HG03521 (cell line): ENCODE measurements at regions not wholly inside any gene's neighbourhood (a gene's known extent, or its start where the extent isn't known, plus 50 kb on each side); places are given as distances from the start of the nearest gene placed in this dataset.
"Not testable (repeated sequence)": the region's sequence is repeated elsewhere in the genome, so short reads cannot be mapped to it uniquely, and the experiment has no call there.

Source experiments
- ATAC-seq: cut with Tn5 transposase; IDR thresholded peaks from one replicate; pipeline ENCODE4 v1.9.1; 2021; ENCODE audit warnings: mild to moderate bottlenecking, moderate library complexity; ENCODE audit not compliant: unreplicated experiment

DNA sequence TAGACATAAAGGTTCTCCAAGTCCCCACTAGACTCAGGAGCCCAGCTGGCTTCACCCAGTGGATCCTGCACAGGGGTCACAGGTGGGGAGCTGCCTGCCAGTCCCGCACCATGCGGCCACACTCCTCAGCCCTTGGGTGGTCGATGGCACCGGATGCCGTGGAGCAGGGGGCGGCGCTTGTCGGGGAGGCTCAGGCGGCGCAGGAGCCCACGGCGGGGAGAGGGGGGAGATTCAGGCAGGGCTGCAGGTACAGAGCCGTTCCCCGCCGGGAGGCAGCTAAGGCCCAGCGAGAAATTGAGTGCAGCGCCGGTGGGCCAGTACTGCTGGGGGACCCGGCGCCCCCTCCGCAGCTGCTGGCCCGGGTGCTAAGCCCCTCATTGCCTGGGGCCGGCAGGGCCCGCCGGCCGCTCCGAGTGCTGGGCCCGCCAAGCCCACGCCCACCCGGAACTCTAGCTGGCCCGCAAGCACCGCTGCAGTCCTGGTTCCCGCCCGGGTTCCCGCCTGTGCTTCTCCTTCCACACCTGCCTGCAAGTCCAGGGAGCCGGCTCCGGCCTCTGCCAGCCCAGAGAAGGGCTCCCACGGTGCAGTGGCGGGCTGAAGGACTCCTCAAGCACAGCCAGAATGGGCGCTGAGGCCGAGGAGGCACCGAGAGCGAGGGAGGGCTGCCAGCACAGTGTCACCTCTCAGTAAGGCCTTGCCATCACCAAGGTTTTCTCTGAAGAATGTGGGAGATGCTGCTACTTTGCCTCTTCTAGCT, 58.4 kb upstream of the PPP1R12A start:
- ATAC-seq = no peak

DNA sequence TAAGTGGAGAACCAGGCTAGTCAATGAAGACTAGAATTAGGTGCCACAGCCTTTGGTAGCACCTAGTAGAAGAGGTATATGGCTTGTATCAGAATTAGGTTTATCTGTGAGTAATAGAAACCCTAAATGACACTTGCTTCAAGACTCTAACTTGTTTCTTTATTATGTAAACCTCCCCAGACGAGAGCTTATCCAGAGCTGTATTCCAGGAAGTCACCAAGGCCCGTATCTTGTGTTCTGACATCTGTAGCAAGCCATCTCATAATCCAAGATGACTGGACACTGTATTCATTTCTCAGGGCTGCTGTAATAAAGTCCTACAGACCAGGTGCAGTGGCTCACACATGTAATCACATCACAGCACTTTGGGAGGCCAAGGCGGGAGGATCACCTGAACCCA, 56.7 kb upstream of the PPP1R12A start:
- no peak for ATAC-seq

DNA sequence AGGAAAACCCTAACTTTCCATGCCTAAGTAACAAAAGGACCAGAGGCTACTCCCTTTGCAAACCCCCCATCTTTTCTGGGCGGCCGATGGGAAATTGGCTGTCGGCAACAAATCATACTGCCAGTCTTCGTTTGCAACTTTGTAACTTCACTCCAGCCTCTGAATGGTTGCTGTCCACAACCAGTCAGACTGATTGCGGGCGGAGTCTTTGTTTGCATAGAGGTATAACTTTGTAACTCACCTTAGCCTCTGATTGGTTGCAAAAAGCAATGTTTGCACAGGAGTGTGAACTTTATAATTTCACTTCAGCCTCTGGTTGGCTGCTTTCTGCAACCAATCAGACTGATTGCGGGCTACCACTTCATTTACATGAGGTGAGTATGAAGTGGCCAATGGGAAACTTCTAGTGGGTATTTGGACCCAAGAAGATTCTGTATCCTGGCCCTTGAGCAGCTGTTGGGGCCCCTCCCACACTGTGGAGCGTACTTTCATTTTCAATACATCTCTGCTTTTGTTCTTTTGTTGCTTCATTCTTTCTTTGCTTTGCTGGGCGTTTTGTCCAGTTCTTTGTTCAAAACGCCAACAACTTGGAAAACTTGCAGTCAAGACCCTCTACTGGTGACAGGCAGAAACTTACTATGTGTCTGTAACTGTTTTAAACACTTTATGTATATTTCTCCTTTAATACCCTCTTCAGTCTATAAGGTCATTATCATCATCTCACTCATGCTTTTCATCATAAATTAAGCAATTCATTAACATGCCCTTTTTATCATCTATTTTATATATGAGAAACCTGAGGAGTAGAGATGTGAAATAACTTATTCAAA, 55.8 kb upstream of the PPP1R12A start:
- ATAC-seq = not testable (repeated sequence)

DNA sequence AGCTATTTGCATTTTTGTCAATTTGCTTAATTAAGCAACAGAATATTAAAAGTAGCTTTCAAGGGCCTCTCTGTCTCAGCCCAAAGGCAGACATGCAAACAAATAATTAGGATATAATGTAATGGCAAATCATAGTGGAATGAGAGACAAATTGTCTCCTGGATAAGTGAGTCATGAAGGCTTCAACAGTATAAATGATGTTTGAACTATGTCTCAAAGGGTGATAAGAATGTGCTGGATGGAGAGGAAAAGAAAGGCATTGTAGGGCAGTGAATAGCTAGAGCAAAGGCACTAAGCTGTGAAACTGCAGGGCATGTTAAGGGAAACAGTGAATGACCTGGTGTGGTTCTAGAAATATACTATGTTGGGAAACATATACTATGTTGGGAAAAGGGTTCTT, 53.5 kb upstream of the PPP1R12A start:
- no peak for ATAC-seq

DNA sequence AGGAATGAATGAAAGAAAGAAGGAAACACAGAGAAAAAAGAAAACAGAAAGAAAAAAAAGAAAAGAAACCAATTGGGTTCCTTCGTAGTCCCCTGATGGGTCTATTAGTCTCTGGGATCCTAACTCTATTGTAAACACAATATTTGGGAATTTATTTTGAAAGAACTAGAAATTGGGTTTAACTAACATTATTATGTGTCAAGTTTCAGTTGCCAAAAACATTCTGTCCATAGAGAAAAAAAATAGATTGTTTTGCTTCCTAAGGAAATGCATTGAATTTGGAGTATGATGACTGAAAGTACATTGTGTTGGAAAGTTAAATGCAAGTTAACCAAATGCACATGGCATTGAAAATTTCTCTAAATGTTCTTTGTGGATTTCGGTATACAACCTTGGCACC, 52.8 kb upstream of the PPP1R12A start:
- ATAC-seq = no peak
